A204.1 (cell line): ENCODE measurements at regions not wholly inside any gene's neighbourhood (a gene's known extent, or its start where the extent isn't known, plus 50 kb on each side); places are given as distances from the start of the nearest gene placed in this dataset.

Experiments used
- FAIRE-seq: peaks from 2 replicates; lab custom pipeline; 2012; peaks lifted over from hg19 to GRCh38; lab: Jason Lieb, UNC

DNA sequence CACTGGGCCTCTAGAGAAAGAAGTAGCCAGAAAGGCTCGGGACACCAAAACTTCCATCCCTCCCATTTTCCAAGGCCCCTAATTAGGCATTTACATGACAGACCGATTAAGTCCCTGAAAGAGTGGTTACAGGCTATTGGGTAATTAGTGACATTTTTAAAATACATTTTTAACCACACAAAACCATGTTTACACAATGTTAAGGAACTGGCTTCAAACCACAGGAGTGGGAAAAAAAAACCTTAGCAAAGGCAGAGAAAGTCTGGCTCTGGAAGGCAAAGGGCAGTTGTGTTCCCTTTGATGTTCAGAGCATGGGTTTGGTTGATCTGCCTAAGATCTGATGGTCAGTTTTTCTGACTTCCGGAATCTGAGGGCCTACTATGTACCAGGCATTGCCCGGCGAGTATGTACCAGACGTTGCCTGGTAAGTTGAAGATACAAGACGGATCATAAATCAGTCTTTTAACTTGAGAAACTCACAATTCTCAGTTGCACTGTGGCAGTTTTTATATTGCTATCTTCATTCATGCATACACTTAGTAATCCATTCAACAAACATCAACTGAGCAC is 576.5 kb downstream of the MED13L start:
- FAIRE-seq = no peak

DNA sequence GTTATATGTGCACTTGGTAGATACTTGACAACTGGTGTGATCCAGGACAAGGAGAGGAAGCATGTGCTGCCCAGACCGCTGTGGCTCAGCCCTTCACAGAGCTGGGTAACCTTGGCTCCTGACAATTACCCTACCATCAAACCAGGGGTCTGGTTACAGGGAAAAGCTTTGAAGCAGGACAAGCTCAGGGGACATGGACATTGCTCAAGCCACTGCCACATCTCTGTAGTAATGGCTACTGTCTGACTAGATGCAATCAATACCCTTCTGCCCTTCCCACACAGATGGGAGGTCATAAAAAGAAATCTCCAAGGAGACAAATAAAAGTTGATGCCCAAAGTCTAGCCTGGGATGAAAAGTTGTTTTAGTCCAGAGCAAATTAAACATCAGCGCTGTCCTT is 577.4 kb downstream of the MED13L start:
- no peak for FAIRE-seq

DNA sequence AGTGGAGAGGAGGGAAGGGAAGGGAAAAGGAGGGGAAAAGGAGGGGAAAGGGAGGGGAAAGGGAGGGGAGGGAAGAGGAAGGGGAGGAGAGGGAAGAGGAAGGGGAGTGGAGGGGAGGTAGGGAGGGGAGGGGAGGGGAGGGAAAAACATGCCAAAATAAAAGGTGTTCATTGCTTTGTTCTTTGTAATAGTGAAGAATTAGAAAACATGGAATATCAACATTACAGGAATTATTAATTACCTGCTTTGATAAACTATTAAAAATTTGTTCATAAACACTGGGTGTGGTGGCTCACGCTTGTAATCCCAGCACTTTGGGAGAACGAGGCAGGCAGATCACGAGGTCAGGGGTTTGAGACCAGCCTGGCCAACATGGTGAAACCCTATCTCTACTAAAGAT is 579.2 kb downstream of the MED13L start:
- no peak for FAIRE-seq

DNA sequence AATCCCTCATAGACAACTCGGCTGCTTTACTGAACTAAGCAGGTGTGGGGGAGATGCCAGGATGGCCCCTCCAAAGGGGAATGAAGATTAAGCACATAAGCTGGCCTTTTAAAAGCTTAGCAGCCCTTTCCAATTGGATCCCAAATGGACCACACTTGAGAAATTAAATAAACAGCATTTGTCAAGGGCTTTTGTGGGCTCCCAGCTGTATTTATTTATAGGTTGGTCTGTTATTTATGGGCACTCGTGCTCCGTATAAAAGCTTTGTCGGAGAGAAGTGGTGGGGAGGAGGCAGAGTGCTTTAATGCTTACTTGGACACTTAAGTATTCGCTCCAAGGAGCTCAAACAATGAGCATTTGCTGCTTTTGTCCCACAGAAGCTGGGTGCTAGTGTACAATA is 580.2 kb downstream of the MED13L start:
- no peak for FAIRE-seq

DNA sequence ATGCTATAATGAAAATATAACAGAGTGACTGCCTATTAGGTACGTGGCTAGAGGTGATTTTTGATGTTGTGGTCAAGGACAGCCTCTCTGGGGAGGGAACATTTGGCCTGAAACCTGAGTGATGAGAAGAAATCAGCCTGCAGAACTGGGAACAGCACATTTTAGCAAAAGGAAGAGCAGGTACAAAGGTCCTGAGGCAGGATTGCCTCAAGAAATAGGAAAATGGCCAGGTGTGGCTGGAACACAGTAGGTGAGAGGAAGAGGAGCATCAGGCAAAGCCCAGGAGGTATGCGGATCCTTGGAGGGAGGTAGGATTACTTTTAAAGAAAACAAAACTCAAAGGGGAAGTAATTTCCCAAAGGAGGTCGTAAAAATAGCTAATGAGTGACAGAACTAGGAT is 582.9 kb downstream of the MED13L start:
- FAIRE-seq = no peak

DNA sequence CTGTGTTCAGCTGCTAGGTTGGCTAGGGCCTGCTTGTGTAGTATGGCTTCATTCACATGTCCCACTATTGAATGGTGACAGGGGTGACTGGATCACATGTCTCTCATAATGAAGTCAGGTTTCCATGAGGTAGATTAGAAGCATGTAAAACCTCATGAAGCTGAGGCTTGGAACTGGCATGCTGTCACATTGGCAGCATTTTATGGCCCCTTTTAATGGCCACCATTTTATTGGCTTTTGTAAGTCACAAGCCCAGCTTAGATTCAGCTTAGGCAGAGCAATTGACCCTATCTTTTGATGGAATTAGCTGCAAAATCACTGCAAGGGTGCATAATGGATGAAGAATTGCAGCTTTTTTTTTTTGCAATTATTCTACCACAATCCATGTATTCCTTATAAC is 583.5 kb downstream of the MED13L start:
- FAIRE-seq = no peak

DNA sequence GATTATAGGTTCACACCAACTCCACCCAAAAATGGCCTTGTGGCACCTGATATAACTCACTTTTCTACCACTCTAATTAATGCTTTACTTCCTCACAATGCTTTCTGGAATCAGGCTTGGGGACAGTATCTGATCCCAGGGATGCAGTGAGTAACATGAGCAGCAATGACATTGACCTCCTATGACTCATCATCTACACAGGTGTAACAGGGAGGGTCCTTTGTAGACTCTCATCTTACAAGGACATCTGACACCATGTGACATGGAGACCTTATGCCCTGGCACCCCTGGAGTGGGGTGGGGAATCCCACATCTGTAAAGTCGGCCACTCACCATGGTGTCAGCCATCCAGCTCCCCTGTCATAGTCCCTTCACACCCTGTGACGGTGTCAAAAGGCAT is 586.4 kb downstream of the MED13L start:
- no peak for FAIRE-seq

DNA sequence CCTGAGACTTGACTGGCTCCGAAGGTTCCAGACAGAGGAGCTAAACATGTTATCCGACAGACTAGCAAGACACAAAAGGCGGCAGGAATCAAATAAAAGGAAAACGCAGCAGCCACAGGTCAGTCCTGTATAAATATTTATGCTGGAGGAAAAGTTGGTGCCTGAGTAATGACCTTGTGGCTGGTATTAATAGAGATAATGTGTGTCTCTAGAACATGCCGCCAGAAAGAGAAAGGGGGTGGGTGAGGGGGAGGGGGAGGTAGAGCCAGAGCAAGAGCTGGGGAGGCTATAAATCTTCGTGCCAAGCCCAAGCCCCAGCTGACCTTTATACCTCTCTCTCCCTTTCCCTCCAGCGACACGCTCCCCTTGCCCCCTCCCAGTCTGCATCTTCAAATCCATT is 590.4 kb downstream of the MED13L start:
- no peak for FAIRE-seq

DNA sequence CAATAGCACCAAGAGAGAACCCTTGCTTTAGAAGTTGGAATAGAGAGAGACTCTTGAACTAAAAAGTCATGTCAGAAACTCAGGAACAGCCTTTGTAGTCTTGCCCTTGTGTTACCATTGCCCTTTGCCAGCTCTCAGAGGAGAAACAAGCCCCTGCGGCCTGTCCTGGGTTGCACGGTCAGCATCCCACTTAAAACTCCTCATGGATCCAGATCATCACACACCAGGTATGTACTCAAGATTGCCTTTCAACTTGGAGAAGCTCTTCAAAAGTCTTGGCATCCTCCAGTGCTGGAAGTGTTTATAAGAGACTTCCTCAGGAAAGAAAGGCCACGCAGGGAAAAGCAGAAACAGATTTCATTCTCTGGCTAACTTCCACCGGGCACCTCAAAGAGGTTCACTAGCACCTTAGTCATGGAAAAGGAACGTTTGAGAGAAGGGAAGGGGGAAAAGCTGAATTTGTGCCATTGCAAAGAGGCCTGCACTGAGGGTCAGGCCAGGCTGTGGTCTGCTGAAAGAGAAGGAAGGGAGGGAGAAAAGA is 594.2 kb downstream of the MED13L start:
- no peak for FAIRE-seq

DNA sequence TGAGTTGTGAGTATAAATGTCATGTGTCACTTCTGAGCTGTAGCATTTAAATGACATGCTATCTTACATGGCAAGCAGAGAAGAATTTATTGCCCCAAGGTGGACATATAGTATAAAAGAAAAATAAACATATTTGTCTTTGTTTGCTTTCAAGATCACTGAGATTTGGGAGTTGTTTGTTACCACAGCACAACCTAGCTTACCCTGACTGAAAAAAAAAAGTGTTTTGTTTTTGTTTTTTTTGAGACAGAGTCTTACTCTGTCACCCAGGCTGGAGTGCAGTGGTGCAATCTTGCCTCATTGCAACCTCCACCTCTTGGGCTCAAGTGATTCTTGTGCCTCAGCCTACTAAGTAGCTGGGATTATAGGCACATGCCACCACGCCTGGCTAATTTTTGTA is 596.5 kb downstream of the MED13L start:
- FAIRE-seq = no peak

DNA sequence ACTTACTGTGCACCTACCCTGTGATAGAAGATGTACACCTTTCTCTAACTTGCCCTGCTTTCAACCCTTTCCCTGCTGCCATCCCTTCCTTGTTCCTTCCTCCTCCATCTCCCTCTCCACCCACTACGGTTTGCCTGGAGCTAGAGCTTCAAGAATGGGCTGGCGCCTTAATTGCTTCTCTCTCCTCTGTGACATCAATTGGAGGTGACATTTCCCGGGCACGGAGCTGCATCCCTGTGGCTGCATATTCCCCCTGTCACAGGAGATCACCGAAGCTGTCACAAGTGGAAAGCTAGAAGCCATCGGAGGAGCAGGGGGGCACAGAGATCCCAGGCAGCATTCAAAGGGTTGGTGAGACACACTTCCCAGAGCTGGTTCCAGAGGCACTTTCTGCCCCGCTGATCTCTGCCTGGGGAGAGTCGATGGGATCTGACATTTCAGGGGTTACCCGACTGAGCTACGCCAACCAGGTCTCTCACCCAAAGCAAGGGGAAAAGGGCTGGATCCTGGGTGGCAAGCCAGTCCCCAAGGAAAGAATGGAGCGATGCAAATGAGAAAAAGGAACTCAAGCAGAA is 604.9 kb downstream of the MED13L start:
- FAIRE-seq = no peak

DNA sequence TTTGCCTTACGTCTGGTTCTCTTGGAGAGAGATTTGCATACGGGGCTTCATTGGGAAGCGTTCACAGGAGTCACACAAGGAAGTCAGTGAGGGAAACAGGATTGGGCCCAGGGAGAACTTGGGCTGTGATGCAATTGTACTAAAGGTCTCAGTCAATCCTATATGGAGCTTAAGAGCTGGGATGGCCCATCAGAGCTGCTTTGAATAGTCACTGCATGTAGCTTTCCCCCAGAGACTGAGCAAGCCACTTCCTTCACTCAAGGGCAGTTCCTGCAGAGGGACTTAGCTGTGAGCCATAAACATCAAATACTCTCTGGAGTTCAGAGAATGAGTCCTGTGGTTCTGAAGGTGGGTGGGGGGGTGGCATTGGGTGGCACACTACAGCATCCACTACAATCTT is 605.4 kb downstream of the MED13L start:
- no peak for FAIRE-seq

DNA sequence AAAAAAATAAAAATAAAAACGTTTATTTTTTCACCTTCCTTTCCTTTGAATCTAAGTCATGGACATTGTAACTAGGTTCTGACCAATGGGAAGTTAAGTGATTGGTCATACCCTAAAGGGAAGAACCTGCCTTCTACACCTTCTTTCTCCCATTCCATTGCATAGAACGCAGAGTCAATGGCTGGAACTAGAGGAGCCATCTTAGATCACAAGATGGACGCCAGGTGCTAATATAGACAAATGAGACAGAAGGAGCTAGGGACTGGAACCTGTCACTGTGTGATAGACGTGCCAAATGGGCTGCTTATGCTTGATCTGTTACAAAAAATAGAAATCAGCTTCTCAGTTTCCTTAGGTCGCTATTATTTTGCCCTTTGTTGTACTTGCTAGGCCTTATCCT is 606.6 kb downstream of the MED13L start:
- FAIRE-seq = no peak

DNA sequence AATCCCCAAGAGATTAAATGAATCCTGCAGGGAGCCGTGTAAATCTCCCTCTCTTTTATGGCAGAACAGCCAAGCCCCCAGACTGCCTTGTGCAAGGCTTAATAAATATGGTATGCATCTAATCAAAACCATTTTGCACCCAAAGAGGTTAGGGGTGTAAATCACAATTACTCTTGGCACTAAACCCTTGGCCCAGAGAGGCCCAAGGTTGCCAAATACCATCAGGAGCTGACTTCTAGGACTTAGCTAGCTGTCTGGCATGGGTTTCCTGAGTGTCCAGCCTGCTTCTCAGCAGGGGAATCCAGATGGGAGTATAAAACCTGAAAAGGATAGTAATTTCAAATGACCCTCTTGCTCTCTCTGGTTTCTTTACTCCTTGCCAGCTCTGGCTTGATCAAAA is 610.4 kb downstream of the MED13L start:
- FAIRE-seq = no peak

DNA sequence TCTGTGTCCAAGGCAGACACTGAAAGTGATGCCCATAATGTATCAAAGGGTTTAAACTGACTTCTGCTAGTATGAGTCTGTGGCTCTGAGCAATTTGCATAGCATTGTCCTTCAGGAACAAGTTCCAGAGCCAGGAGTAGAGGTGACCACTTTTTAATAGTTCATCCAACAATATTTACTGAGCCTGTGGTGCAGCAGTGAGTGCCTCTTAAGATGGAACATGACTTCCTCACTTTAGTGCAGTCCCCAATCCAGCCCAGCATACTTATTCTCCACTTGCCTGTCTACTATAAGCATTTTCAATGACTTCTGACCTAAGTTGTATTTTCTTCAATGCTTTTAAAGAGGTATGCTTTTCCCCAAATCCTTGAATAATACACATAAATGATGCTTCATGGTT is 611.3 kb downstream of the MED13L start:
- FAIRE-seq = no peak

DNA sequence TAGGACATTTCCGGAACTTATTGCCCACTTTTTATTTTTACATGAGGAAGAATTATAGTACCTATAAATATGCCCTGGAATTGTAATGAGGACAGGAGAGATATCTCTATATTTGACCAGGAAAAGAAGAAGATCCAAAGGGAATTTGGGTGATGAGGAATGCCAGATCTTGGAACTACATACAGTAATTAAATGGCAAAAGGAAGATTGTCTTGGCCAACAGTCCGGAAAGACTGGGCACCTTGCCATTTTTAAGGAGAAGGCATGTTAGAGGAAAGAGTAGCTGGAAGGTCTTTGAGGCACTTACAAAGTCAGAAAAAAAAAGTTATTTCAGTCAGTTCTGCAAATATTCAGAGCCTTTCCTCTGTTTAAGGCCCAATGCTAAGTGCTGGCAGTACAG is 616.4 kb downstream of the MED13L start:
- no peak for FAIRE-seq

DNA sequence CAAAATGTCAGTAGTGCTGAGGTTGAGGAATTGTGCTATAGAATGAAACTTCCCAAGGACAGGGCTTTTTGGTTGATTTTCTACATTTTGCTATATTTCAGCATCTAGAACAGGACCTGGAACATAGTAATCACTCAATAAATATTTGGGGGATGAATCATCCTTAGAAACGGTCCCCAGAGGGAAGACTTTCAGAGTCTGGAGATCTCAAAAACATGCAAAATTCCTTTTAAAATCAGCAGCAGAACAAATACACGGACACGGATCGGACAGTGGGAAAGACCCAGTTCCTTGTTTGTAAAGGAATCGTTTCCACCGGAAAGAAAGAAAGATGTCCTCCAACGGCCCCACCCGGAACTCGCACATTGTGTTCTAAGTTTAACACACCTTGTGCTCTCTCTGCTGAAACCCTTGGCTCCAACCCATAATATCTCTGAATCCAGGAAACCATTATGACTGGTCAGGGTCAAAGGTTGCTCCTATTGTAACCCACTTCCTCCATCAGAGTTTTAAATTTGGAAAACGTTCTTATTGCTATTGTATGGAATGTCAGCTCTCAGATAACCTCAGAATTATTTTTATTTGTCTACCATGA is 617.2 kb downstream of the MED13L start:
- FAIRE-seq = no peak

DNA sequence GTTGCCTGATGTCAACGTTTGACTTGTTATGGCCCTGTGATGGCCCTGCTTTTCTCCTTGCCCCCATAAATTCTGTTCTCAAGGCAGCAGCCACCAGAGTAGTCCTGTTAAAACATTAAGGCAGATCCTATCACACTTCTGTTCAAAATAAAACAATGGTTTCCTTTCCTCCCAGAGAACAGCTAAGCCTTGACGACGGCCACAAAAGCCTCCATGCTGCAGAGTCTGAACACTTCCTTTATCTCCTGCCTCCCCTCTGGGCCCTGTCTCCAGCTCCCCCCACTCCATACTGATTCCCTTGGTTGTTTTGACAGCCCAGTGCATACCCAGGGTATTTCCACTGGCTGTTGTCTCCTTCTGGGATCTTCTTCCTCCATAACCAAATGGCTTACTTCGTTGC is 618.1 kb downstream of the MED13L start:
- no peak for FAIRE-seq

DNA sequence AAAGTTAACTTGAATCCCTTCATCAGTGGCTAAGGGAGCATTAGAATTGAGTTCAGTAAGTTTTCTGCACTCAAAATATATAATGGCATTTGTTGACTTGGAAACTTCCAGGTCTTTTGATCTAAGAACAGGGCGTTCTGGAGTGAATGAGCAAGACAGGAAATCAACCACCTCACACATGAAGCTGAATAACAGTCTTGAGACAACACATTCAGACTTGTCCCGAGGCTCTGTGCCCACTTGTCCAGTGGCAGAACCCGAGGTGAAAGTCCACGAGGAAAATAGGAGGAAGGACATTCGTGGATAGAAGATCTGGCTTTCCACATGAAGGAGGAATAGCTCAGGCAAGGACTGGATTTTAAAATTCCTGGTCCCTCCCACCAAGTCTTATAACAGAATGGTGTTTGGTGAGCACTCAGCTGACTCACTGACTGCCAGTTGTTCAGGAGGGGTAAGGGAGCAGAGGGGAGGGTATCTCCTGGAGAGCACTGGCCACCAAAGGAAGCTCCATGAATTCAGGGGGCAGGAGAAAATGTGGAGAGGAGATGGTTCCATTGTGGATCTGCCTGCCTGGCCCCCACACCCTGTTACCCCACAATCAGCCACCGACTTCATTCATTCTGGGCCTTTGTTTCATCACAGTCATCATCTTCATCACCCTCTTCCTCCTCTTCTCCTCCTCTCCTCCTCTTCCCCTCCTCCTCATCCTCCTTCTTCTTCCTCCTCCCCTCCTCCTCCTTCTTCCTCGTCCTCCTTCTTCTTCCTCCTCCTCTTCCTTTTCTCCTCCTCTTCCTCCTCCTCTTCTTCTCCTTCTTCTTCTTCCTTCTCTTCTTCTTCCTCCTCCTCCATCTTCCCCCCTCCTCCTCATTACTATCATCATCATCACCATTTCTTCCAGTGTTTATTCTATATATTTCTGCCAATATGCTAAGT is 620.1 kb downstream of the MED13L start:
- no peak for FAIRE-seq

DNA sequence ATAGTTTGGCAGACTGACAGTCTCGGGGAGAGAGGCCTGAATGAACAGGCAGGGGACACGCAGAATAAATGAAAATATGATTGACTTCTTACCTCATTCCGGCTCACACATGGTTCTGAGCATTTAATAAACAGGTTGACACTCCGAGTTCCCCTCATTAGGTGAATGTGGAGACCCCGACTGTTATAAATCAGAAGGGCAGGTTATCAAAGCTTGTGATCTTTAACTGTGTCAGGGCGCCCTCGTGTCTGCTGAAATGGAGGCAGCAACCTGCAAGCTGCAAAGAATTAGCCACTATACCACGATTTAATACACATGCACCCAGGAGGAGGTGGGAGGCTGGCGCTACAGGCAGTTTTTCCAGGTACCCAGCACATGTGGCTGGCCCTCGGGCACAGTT is 627.5 kb downstream of the MED13L start:
- no peak for FAIRE-seq

DNA sequence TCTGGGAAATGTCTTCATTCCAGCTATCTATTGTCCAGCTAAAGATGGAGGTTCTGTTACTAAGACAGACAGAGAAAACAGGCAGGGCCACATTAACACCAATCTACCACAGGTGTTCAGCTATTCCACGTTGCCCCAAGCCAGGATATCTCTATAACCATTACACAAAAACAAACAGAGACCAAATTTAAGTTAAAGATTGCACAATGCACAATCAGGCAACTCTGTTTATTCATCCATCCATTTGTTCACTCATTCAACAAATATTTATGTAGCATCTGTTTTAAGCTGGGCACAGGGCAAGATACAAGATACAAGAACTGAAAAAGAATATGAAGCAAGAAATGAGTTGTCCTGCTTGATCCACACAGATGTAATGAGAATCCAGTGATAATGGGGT is 629.0 kb downstream of the MED13L start:
- FAIRE-seq = no peak

DNA sequence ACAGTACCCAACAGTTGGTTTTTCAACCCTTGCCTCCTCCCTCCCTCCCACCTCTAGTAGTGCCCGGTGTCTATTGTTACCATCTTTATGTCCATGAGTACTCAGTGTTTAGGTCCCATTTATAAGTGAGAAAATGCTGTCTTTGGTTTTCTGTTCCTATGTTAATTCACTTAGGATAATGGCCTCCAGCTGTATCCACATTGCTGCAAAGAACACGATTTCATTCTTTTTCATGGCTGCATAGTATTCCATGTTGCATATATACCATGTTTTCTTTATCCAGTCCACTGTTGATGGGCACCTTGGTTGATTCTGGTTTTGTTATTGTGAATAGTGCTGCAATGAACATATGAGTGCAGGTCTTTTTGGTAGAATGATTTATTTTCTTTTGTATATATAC is 631.3 kb downstream of the MED13L start:
- no peak for FAIRE-seq

DNA sequence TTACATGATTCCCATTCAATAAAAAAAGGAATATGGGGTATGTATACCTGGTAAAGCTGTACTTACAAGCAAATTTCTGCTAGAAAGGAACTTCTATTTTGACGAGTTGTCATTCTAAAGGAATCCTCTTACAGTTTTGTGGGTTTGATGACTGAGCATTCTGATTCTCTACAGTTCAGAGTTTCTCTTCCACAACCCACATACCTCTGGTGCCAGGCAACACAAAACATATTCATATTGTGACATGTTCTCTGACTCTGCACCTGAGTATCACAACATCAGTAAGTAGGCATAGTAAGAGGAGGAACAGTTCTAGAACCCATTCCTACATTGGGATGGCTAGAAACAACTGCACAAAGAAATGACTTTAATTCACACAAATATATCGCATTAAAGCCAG is 636.6 kb downstream of the MED13L start:
- no peak for FAIRE-seq
